ENCODE measurements at regions not wholly inside any gene's neighbourhood (a gene's known extent, or its start where the extent isn't known, plus 50 kb on each side); places are given as distances from the start of the nearest gene placed in this dataset.

DNA sequence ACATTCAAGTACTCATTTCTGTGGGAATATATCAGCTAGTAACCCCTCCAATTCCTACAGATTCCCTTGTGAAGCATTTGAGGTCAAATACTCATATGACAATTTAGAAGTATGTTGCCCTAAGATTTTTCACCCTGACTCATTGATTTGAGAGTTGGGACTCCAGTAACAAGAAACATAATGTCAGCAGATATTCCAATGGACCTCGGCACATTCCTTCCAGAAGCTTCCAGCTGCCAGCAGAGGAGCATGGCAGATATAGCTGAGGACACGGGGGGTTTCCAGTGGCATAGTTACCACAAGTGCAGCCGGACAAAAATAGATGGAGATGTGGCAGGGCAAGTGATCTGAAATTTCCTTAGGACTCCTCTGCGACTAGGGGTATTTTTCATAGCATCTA lies 101.9 kb upstream of the ARHGAP28 start:
- no peaks in the 10 kb centered on the region for H3K36me3 ChIP-seq (ENCODE audit: control insufficient read depth, insufficient read depth, low read length)
- Mint-ChIP-seq H3K4me1 (peaks cover 18% of the 10 kb centered on the region), H3K27ac (no peak overlapping the region), H3K4me3 (no peak overlapping the region), H3K36me3 (ENCODE audit: low read depth) (peaks cover 5% of the 10 kb centered on the region), H3K27me3 (ENCODE audit: insufficient read depth) (no peaks in the 10 kb centered on the region), H3K9me3 (peaks cover 8% of the 10 kb centered on the region)
- no peaks in the 10 kb centered on the region for H3K4me1 ChIP-seq (ENCODE audit: control insufficient read depth, insufficient read depth, low read length)
- no peak overlapping the region for H3K4me3 ChIP-seq (ENCODE audit: low read length)
- no peaks in the 10 kb centered on the region for H3K27me3 ChIP-seq (ENCODE audit: control insufficient read depth, insufficient read depth, low read length, poor library complexity, severe bottlenecking)
- no peak for DNase-seq
- TF ChIP-seq, protein P1, sequence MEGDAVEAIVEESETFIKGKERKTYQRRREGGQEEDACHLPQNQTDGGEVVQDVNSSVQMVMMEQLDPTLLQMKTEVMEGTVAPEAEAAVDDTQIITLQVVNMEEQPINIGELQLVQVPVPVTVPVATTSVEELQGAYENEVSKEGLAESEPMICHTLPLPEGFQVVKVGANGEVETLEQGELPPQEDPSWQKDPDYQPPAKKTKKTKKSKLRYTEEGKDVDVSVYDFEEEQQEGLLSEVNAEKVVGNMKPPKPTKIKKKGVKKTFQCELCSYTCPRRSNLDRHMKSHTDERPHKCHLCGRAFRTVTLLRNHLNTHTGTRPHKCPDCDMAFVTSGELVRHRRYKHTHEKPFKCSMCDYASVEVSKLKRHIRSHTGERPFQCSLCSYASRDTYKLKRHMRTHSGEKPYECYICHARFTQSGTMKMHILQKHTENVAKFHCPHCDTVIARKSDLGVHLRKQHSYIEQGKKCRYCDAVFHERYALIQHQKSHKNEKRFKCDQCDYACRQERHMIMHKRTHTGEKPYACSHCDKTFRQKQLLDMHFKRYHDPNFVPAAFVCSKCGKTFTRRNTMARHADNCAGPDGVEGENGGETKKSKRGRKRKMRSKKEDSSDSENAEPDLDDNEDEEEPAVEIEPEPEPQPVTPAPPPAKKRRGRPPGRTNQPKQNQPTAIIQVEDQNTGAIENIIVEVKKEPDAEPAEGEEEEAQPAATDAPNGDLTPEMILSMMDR (conservative IDR thresholded peaks at IDR 0.05), result no peak
- no peak overlapping the region for H3K27ac ChIP-seq (ENCODE audit: low read depth, low read length)
- WGBS, 2 experiments (ENCODE audit: insufficient coverage in 1 of 2, insufficient read length in 1 of 2), result 97 to 100% methylated on average over 3 to 4 of the region's 4 CpGs
- peaks cover 8% of the 10 kb centered on the region for H3K9me3 ChIP-seq (ENCODE audit: control insufficient read depth, low read length)
- no peak overlapping the region for H3K9ac ChIP-seq (ENCODE audit: extremely low read depth, low read length, poor library complexity, severe bottlenecking)

- 82 to 100% methylated on average over 1 to 2 of the region's 2 CpGs for WGBS, 2 experiments (ENCODE audit: insufficient coverage in 1 of 2, insufficient read length in 1 of 2)
- DNase-seq, result no peak
- Histone ChIP-seq H3K27ac (ENCODE audit: low read depth, low read length) (no peak overlapping the region), H3K4me3 (ENCODE audit: low read length) (no peak overlapping the region), H3K9me3 (ENCODE audit: control insufficient read depth, low read length) (peaks cover 8% of the 10 kb centered on the region), H3K27me3 (ENCODE audit: control insufficient read depth, insufficient read depth, low read length, poor library complexity, severe bottlenecking) (no peaks in the 10 kb centered on the region), H3K9ac (ENCODE audit: extremely low read depth, low read length, poor library complexity, severe bottlenecking) (no peak overlapping the region), H3K4me1 (ENCODE audit: control insufficient read depth, insufficient read depth, low read length) (no peaks in the 10 kb centered on the region), H3K36me3 (ENCODE audit: control insufficient read depth, insufficient read depth, low read length) (no peaks in the 10 kb centered on the region)
- Mint-ChIP-seq H3K9me3 (peaks cover 8% of the 10 kb centered on the region), H3K4me1 (peaks cover 21% of the 10 kb centered on the region), H3K27ac (no peak overlapping the region), H3K4me3 (no peak overlapping the region), H3K27me3 (ENCODE audit: insufficient read depth) (no peaks in the 10 kb centered on the region), H3K36me3 (ENCODE audit: low read depth) (peaks cover 5% of the 10 kb centered on the region)
- TF ChIP-seq, protein P1 (conservative IDR thresholded peaks at IDR 0.05), result no peak
Measured at GRCh38 chr18:6628187-6628586, 101.3 kb upstream of the ARHGAP28 start.

GRCh38 chr18:6629635-6630140 lies 99.8 kb upstream of the ARHGAP28 start:
- no peaks in the 10 kb centered on the region for H3K36me3 ChIP-seq (ENCODE audit: control insufficient read depth, insufficient read depth, low read length)
- DNase-seq, result no peak
- no peak overlapping the region for H3K4me3 Mint-ChIP-seq
- no peak overlapping the region for H3K27ac Mint-ChIP-seq
- H3K27me3 ChIP-seq (ENCODE audit: control insufficient read depth, insufficient read depth, low read length, poor library complexity, severe bottlenecking), result no peaks in the 10 kb centered on the region
- TF ChIP-seq, protein P1 (conservative IDR thresholded peaks at IDR 0.05), result no peak
- H3K27me3 Mint-ChIP-seq (ENCODE audit: insufficient read depth), result no peaks in the 10 kb centered on the region
- peaks cover 5% of the 10 kb centered on the region for H3K36me3 Mint-ChIP-seq (ENCODE audit: low read depth)
- 97 to 100% methylated on average over 3 to 5 of the region's 5 CpGs for WGBS, 2 experiments (ENCODE audit: insufficient coverage in 1 of 2, insufficient read length in 1 of 2)
- no peak overlapping the region for H3K27ac ChIP-seq (ENCODE audit: low read depth, low read length)
- H3K9ac ChIP-seq (ENCODE audit: extremely low read depth, low read length, poor library complexity, severe bottlenecking), result no peak overlapping the region
- peaks cover 8% of the 10 kb centered on the region for H3K9me3 ChIP-seq (ENCODE audit: control insufficient read depth, low read length)
- H3K4me1 Mint-ChIP-seq, result peaks cover 25% of the 10 kb centered on the region
- H3K9me3 Mint-ChIP-seq, result peaks cover 8% of the 10 kb centered on the region
- no peak overlapping the region for H3K4me3 ChIP-seq (ENCODE audit: low read length)
- H3K4me1 ChIP-seq (ENCODE audit: control insufficient read depth, insufficient read depth, low read length), result no peaks in the 10 kb centered on the region
